ENCODE measurements at regions not wholly inside any gene's neighbourhood (a gene's known extent, or its start where the extent isn't known, plus 50 kb on each side); places are given as distances from the start of the nearest gene placed in this dataset.

- TF ChIP-seq CTCF (IDR thresholded peaks at IDR 0.05), result no peak
- TF ChIP-seq POLR2A (IDR thresholded peaks at IDR 0.05), result no peak
Measured at GRCh38 chr7:145698526-145699262, 417.9 kb upstream of the CNTNAP2 start.
